ENCODE measurements at regions not wholly inside any gene's neighbourhood (a gene's known extent, or its start where the extent isn't known, plus 50 kb on each side); places are given as distances from the start of the nearest gene placed in this dataset.

- Histone ChIP-seq H3K27ac (no peak overlapping the region), H3K27me3 (ENCODE audit: control insufficient read depth, insufficient read depth, low read length) (no peaks in the 10 kb centered on the region), H3K4me3 (ENCODE audit: low read depth, low read length) (no peak overlapping the region), H3K4me2 (ENCODE audit: low read length) (no peak overlapping the region), H3K79me2 (no peaks in the 10 kb centered on the region), H3K9me3 (ENCODE audit: control insufficient read depth, low read length) (no peaks in the 10 kb centered on the region), H2AFZ (no peak overlapping the region), H3K4me1 (no peaks in the 10 kb centered on the region), H3K36me3 (ENCODE audit: control insufficient read depth, insufficient read depth, low read length) (no peaks in the 10 kb centered on the region), H3K9ac (no peak overlapping the region)
- no peak for TF ChIP-seq CTCF (IDR thresholded peaks at IDR 0.05)
These were observed 72.1 kb downstream of the FOXA2 start for GRCh38 chr20:22511943-22512910.

- no peaks in the 10 kb centered on the region for H3K79me2 ChIP-seq
- no peak overlapping the region for H3K27ac ChIP-seq
- no peak overlapping the region for H2AFZ ChIP-seq
- no peaks in the 10 kb centered on the region for H3K9me3 ChIP-seq (ENCODE audit: control insufficient read depth, low read length)
- H3K4me3 ChIP-seq (ENCODE audit: low read depth, low read length): no peak overlapping the region
- H3K9ac ChIP-seq: no peak overlapping the region
- no peak overlapping the region for H3K4me2 ChIP-seq (ENCODE audit: low read length)
- no peaks in the 10 kb centered on the region for H3K4me1 ChIP-seq
- no peaks in the 10 kb centered on the region for H3K36me3 ChIP-seq (ENCODE audit: control insufficient read depth, insufficient read depth, low read length)
- no peaks in the 10 kb centered on the region for H3K27me3 ChIP-seq (ENCODE audit: control insufficient read depth, insufficient read depth, low read length)
- no peak for TF ChIP-seq CTCF (IDR thresholded peaks at IDR 0.05)
These were observed 74.6 kb downstream of the FOXA2 start for GRCh38 chr20:22509843-22510147.

DNA sequence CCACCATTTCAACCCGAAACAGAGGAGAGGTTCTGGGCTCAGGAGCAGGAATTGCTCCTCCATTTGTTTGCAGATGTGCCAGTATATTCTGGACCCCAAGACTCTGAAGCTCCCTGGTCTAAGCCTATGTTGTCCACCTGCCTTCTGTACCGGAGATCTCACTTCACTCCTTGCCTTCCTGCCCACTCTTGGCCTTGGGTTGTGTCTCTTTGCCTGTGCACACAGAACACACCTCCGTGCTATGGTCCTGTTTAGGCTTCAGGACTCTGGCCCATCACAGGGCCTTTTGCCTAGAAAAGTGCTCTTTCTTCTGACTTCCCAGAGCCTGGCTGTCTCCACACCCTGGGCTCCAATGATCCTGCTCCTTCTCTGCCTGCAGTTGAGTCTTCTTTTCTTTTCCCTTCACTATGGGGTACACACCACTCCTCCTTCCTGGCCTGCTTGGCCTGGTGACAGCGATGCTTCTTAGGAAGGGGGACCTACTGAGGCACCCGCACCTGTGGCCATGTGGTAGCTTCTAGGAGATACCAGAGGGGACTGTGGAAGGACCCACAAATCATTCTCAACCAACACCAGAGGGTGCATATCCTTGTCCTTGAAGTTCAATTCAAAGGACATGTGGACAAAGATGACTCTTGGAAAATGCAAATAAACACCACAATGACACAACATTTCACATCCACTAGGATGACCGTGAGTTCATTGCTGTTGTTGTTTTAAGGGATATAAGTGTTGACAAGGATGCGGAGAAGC is 75.1 kb downstream of the FOXA2 start:
- Histone ChIP-seq H3K4me3 (ENCODE audit: low read depth, low read length) (no peak overlapping the region), H3K4me1 (no peaks in the 10 kb centered on the region), H3K27ac (no peak overlapping the region), H3K9me3 (ENCODE audit: control insufficient read depth, low read length) (no peaks in the 10 kb centered on the region), H3K4me2 (ENCODE audit: low read length) (no peak overlapping the region), H2AFZ (no peak overlapping the region), H3K27me3 (ENCODE audit: control insufficient read depth, insufficient read depth, low read length) (no peaks in the 10 kb centered on the region), H3K9ac (no peak overlapping the region), H3K36me3 (ENCODE audit: control insufficient read depth, insufficient read depth, low read length) (no peaks in the 10 kb centered on the region), H3K79me2 (no peaks in the 10 kb centered on the region)
- no peak for TF ChIP-seq CTCF (IDR thresholded peaks at IDR 0.05)

DNA sequence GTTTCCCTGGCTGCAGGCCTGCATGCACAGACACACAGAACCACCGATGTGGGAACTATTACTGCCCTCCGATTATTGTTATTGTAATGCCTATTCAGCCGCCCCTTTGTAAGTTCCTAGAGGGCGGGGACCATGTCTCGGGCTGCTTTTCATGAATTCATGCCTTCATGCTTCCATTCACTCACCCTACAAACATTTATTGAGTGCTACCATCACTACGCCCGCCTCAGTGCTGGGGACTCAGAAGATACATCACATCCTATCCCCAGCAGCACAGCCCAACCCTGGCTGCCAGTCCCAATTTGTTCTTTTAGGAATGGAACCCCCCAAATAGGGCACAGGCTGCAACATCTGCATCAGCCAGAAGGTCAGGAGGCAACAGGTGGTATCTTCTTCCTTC is 75.9 kb downstream of the FOXA2 start:
- no peaks in the 10 kb centered on the region for H3K79me2 ChIP-seq
- H3K9ac ChIP-seq: no peak overlapping the region
- no peaks in the 10 kb centered on the region for H3K36me3 ChIP-seq (ENCODE audit: control insufficient read depth, insufficient read depth, low read length)
- no peaks in the 10 kb centered on the region for H3K27me3 ChIP-seq (ENCODE audit: control insufficient read depth, insufficient read depth, low read length)
- no peak overlapping the region for H3K4me3 ChIP-seq (ENCODE audit: low read depth, low read length)
- TF ChIP-seq CTCF (IDR thresholded peaks at IDR 0.05): no peak
- no peak overlapping the region for H2AFZ ChIP-seq
- H3K9me3 ChIP-seq (ENCODE audit: control insufficient read depth, low read length): no peaks in the 10 kb centered on the region
- no peak overlapping the region for H3K4me2 ChIP-seq (ENCODE audit: low read length)
- H3K27ac ChIP-seq: no peak overlapping the region
- no peaks in the 10 kb centered on the region for H3K4me1 ChIP-seq

Measured in parathyroid adenoma (tissue), 2 donors.